ENCODE measurements at regions not wholly inside any gene's neighbourhood (a gene's known extent, or its start where the extent isn't known, plus 50 kb on each side); places are given as distances from the start of the nearest gene placed in this dataset.

- no peak for FAIRE-seq
Measured at GRCh38 chr3:152516216-152516615, 247.5 kb downstream of the MBNL1 start.

GRCh38 chr3:152517502-152517901, 248.8 kb downstream of the MBNL1 start:
- no peak for FAIRE-seq

DNA sequence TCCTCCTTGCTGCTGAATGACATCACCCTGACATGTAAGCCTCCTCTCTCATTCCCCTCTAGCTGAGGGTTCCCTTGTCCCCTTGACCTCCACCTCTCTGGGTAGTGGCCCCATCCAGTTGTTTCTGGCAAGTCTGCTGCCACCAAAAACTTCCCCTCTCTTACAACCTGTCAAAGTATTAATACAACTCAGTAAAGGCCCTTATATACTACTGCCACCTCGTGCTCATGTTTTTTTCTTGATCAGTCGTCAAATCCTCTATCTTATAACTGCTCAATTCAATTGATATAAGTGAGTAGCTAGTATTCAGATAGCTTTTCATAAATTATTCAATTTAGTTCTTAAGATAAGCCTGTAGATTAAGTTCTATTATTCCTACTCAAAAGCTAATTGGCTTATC, 249.6 kb downstream of the MBNL1 start:
- no peak for FAIRE-seq

- FAIRE-seq, result no peak
Measured at GRCh38 chr3:152519376-152519775, 250.6 kb downstream of the MBNL1 start.

- no peak for FAIRE-seq
Measured at GRCh38 chr3:152522036-152522435, 253.3 kb downstream of the MBNL1 start.

- peak; percentile 97 for FAIRE-seq
Measured at GRCh38 chr3:152524198-152525140, 255.7 kb downstream of the MBNL1 start.

- FAIRE-seq, result no peak
Measured at GRCh38 chr3:152531717-152532116, 263.0 kb downstream of the MBNL1 start.

DNA sequence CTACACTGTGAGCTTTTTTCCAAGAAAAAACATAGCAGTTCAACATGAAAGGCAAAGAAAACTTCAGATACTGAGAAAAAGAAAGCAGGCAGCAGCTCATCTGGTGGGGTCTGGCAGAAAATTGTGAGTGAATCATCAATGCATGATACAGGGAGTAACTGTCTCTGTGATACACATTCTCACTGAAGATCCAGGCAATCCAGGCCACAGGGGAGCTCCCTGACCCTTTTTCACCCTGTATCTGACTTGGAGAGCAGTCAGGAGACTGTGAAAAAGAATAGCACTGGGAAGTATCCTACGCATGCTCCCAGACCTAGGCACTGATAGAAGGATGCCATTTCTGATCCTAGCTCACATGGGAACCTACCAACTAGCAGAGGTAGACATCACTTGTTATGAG, 269.8 kb downstream of the MBNL1 start:
- FAIRE-seq, result no peak

DNA sequence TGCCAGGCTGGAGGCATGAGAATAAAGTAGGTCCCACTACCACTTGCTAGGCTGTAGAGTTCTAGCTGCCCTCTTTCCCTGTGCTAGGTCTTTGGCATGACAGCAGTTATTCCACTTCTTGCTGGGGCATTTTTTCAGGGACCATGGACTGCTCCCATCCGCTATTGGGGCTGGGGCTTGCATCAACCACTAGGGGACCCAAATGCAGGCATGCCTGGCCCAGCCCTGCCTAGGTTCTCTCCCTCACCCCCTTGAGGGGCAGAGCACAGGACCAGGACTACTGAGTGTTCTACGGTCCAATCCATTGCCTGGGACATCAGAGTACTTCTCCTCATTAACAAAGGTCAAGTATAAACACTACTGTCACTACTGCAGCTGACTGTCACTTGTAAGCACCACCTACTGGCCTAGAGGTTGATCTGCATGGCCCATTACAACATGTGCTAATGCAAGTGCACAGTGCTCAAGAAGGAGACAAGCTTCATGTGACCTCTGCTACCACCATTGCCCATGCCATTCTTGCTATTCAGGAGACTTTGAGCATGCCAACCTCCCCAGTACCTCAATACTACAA, 270.5 kb downstream of the MBNL1 start:
- FAIRE-seq, result no peak

- no peak for FAIRE-seq
Measured at GRCh38 chr3:152540120-152540519, 271.4 kb downstream of the MBNL1 start.

DNA sequence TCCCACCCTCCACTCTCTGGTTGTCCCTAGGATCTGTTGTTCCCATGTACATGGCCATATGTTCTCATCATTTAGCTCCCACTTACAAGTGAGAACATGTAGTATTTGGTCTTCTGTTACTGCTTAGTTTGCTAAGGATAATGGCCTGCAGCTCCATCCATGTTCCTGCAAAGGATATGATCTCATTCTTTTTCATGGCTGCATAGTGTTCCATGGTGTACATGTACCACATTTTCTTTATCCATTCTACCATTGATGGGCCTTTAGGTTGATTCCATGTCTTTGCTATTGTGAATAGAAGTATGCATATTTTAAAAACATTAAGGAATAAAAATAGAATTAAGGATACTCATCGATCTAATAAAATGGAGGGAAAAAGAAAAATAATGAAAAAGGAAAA, 278.4 kb downstream of the MBNL1 start:
- no peak for FAIRE-seq

GRCh38 chr3:152549263-152549662, 280.5 kb downstream of the MBNL1 start:
- FAIRE-seq, result no peak

- FAIRE-seq, result no peak
Measured at GRCh38 chr3:152550284-152550683, 281.6 kb downstream of the MBNL1 start.

GRCh38 chr3:152554980-152555379, 280.0 kb upstream of the P2RY1 start:
- FAIRE-seq, result no peak

- FAIRE-seq, result no peak
Measured at GRCh38 chr3:152555666-152556291, 279.2 kb upstream of the P2RY1 start.

DNA sequence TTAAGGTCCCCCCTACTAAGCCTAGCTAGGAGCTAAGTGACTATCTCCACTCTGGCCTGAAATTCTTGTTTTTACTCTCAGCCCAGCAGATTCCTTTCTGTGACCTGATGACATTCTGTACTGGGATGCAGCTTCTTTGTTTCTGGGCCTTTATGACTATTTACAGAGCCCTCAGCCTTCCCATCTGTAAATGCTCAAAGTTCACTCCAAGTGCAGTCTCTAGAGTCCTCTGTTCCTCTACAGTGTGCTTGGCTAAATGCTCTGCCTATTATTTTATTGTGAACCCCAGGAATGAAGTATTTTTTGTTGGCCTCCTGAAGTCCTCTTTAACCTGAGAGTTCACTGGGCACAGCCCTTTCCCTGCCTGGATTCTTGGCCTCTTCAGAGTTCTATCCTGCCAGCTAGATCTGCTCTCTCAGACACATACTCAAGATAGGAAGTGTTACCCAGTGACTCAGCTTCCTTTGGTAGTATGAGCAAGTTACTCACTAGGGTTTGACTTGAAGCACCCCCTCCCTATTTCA, 278.1 kb upstream of the P2RY1 start:
- no peak for FAIRE-seq

DNA sequence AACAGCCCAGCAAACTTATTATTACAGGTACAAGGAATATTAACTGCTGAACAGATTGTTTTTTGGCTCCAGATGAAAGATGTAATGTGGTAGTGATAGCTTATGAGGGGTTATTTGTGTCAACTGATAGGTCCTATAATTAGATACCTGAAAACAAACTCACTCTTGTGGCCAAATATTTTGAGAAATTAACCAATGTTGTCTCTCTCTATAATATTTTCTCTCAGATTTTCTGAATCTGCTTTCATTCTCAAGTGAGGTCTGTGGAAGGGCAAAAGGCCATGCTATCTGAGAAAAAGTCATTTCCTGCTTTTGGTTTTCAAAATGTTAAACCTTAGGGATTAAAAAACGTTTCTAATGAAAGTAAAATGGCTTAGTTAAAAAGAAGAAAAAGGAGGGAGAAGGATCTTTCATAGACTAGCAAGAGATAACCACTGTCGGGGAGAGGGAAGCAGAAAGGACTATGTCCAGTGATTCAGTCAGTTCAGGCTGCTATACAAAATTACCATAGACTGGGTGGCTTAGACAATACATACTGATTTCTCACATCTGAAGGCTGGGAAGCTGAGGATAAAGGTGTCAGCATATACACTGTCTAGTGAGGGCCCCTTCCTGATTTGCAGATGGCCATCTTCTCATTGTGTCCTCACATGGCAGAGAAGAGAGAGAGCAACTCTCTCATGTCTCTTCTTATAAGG, 277.5 kb upstream of the P2RY1 start:
- no peak for FAIRE-seq

- no peak for FAIRE-seq
Measured at GRCh38 chr3:152558386-152558785, 276.5 kb upstream of the P2RY1 start.

DNA sequence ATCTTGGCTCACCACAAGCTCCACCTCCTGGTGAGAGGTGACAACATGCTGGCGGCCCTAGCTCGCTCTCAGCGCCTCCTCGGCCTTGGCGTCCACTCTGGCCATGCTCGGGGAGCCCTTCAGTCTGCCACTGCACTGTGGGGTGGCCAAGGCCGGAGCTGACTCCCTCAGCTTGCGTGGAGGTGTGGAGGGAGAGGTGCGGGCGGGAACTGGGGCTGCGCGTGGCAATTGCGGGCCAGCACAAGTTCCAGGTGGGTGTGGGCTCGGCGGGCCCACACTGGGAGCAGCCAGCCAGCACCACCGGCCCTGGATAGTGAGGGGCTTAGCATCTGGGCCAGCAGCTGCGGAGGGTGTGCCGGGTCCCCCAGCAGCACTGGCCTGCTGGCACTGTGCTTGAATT, 275.7 kb upstream of the P2RY1 start:
- no peak for FAIRE-seq

DNA sequence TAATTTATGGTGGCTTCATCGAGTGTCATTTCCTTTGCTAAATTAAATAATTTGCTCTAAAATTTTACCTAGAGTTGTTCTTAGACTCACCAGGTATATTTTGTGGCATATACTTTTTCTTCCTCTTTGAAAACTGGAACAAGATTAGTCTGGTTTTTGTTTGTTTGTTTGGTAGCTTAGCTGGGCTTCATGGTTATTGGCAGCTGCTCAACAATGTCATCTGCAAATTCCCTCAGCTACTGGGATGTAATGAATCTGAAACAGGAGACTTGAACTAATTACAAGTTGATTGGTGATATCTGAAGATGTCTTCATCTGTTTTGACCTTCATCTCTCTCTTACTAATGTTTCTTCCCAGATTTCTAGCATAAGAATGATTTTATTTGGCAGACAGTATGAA, 270.5 kb upstream of the P2RY1 start:
- no peak for FAIRE-seq

DNA sequence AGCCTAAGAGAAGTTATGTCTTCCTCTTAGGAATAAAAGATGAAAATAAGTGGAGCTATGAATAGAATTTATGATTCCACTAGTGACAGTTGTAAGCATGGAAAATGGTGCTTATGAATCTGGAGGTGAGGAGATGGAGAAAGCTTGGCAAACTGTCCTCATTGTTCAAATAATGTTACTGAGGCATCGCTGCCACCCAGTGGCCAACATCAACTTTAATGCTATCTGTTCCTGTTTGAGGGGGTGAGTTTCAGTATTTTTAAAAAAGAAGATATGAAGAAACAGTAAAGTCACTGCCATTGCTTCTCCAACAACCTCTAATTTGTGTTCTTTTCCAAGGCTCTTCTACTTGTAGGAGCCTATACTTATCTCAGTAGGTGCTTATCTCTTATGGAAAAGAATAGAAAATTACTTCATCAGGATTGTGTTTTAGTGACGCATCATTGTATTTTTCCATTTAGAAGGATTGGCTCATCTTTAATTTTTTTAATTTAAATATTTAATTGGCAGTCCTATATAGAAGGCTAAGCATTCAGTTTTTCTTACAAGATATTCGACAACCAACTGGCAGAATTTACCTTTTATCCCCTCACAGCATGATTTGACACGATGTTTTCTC, 260.4 kb upstream of the P2RY1 start:
- FAIRE-seq, result peak; percentile 19

GRCh38 chr3:152578769-152579168, 256.2 kb upstream of the P2RY1 start:
- FAIRE-seq, result no peak

DNA sequence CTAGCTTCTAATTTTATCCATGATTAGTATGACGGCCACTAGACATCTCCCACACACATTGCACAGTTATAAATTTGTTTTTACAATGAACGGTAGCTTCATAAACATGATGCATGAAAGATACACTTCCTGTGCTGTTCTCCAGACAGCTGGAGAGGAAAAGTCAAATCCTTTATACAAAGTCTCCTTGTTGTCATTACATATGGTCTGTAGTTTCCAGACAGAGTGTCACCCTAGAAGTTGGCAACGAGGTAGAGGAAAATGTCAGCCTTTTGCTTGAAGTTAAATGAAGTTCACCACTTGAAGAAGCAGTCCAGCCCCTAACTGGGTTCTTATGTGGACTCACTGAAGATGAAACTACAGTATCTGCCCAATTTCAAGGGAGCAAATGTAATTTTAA, 253.0 kb upstream of the P2RY1 start:
- FAIRE-seq, result no peak
